WTC11 (cell line): ENCODE measurements at regions not wholly inside any gene's neighbourhood (a gene's known extent, or its start where the extent isn't known, plus 50 kb on each side); places are given as distances from the start of the nearest gene placed in this dataset.
"Not testable (repeated sequence)": the region's sequence is repeated elsewhere in the genome, so short reads cannot be mapped to it uniquely, and the experiment has no call there.

Experiments used
- ATAC-seq: fragments of 200-7000 bp; cut with Tn5 transposase; 2 replicates; pipeline ENCODE4 v1.10.0; 2021; ENCODE audit warnings: mild to moderate bottlenecking, moderate library complexity
- CTCF ChIA-PET: fragments of 300-600 bp; sonication (Branson Sonifier 250); formaldehyde crosslinking; loops from one replicate; lab custom pipeline; 2021; ENCODE audit warnings: antibody characterized with exemption; lab: Charles Lee
- POLR2A ChIA-PET: fragments of 350-600 bp; sonication (Branson Sonifier 250); formaldehyde crosslinking; loops from one replicate; lab custom pipeline; 2021; ENCODE audit warnings: antibody characterized with exemption; lab: Charles Lee
- DNase-seq: peaks from one replicate; pipeline ENCODE4 v3.0.0; 2021; ENCODE audit warnings: low spot score
- H3K27ac Mint-ChIP-seq: 2 replicates; pipeline ENCODE4 v1.8.0; 2021; ENCODE audit warnings: mixed read lengths
- H3K27me3 Mint-ChIP-seq: 2 replicates; pipeline ENCODE4 v1.8.0; 2021; ENCODE audit warnings: low read depth, mild to moderate bottlenecking, moderate library complexity, mixed read lengths
- H3K36me3 Mint-ChIP-seq: 2 replicates; pipeline ENCODE4 v1.8.0; 2021; ENCODE audit warnings: mixed read lengths
- H3K4me1 Mint-ChIP-seq: 2 replicates; pipeline ENCODE4 v1.8.0; 2022; ENCODE audit warnings: mixed read lengths
- H3K4me3 Mint-ChIP-seq: 2 replicates; pipeline ENCODE4 v1.8.0; 2021; ENCODE audit warnings: mild to moderate bottlenecking, moderate library complexity, mixed read lengths
- H3K9me3 Mint-ChIP-seq: 2 replicates; pipeline ENCODE4 v1.8.0; 2021; ENCODE audit warnings: mixed read lengths
- CTCF ChIP-seq: fragments of 200-600 bp; IDR thresholded peaks from 2 replicates; pipeline ENCODE4 v1.8.0; 2022; ENCODE audit warnings: antibody characterized with exemption

GRCh38 chr17:15802917-15803316 lies 70.8 kb downstream of the TBC1D26 start:
- CTCF ChIA-PET, ATAC-seq, H3K27ac Mint-ChIP-seq, H3K4me1 Mint-ChIP-seq, H3K9me3 Mint-ChIP-seq, H3K27me3 Mint-ChIP-seq, H3K4me3 Mint-ChIP-seq, H3K36me3 Mint-ChIP-seq, POLR2A ChIA-PET, DNase-seq: not testable (repeated sequence)

DNA sequence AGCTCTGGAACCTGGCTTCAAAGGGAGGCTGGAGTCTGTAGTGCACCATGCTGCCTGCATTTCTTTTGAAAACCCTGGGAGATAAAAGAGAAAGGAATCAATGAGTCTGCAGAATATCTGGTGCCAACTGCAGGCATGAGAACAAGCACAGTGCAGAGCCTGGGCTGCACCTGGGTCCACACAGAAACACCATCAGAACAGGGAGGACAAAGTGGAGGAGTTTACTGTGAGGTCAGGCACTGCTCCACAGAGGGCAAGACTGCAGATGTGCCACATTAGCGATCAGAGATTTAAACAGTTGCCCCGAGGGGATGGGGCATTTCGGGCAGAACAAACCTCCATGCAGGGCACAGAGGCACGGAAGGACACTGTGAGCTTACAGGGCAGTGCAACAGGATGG lies 74.7 kb downstream of the TBC1D26 start:
- H3K4me1 Mint-ChIP-seq, H3K9me3 Mint-ChIP-seq, ATAC-seq, H3K27ac Mint-ChIP-seq, POLR2A ChIA-PET, DNase-seq, H3K4me3 Mint-ChIP-seq, H3K27me3 Mint-ChIP-seq, CTCF ChIA-PET, H3K36me3 Mint-ChIP-seq: not testable (repeated sequence)

GRCh38 chr17:15813388-15813787 lies 81.3 kb downstream of the TBC1D26 start:
- H3K36me3 Mint-ChIP-seq, H3K4me1 Mint-ChIP-seq, H3K27ac Mint-ChIP-seq, DNase-seq, H3K4me3 Mint-ChIP-seq, POLR2A ChIA-PET, H3K9me3 Mint-ChIP-seq, CTCF ChIA-PET, H3K27me3 Mint-ChIP-seq: not testable (repeated sequence)
- ATAC-seq, result peak; percentile 92

DNA sequence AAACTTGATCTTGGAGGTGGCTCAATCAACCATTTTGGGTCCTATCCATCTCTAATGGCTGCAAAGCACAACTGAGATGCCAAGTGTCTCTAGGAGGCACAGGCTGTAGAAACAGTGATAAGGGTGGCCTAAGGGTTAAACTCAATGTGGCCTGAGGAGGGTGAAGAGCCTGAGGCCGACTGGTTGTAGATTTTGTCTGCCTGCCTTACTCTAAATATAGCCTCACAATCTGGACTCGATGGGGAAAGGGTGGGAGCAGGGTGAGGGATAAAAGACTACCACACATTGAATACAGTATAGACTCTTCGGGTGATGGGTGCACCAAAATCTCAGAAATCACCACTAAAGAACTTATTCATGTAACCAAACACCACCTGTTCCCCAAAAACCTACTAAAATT lies 81.9 kb downstream of the TBC1D26 start:
- not testable (repeated sequence) for H3K4me3 Mint-ChIP-seq

GRCh38 chr17:15817861-15818260 lies 85.8 kb downstream of the TBC1D26 start:
- H3K27me3 Mint-ChIP-seq, DNase-seq, CTCF ChIA-PET, H3K9me3 Mint-ChIP-seq, H3K4me3 Mint-ChIP-seq, H3K27ac Mint-ChIP-seq, POLR2A ChIA-PET, H3K4me1 Mint-ChIP-seq, ATAC-seq, H3K36me3 Mint-ChIP-seq: not testable (repeated sequence)

More for the DNA sequence above, 81.9 kb downstream of the TBC1D26 start:
- H3K9me3 Mint-ChIP-seq, POLR2A ChIA-PET, CTCF ChIA-PET, H3K27ac Mint-ChIP-seq, H3K36me3 Mint-ChIP-seq, H3K27me3 Mint-ChIP-seq, ATAC-seq, DNase-seq, H3K4me1 Mint-ChIP-seq: not testable (repeated sequence)

DNA sequence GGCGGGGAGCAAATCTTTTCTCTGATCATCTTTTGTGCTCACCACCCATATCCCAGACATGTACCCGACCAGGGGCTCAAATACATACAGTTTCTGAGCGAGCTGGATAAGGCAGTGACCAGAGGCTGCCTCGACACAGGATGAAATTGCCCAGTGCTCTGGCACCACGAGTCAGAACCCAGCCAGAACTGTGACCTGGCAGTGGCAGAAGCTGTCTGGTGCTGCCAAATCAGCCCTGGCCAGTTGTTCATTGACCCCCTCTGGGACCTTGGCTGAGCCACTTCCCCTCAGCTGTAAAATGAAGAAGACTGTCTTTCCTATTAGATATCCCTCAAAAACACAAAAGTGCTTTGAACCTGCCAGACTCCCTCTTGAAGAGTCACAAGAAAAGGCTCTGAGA lies 90.2 kb downstream of the TBC1D26 start:
- CTCF ChIA-PET, H3K4me1 Mint-ChIP-seq: not testable (repeated sequence)

DNA sequence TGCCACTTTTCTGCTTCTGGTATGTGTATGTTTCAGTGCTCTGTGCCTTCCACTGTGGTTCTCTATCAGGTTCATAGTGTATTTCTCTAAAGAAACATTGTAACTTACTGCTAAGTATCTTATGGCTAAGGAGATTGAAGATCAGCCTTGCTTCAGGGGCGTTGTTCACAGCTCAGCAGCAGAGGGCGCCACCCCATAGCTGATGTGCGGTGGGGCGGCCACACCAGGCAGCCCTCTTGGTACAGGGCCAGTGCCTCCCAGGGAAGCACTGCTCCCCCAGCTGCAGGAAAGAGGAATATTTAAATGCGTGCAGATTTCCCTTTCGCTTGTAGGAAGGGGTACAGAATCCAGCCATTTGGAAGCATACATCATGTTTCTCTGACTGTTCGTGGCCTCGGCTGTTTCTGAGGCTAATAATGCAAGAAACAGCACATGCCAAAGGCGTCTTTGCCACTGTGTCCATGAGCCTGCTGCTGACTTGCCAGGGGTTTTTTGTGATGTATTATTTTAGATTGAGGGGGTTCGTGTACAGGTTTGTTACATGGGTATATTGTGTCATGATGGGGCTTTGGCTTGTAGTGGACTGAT lies 96.7 kb downstream of the TBC1D26 start:
- POLR2A ChIA-PET, H3K9me3 Mint-ChIP-seq, H3K27me3 Mint-ChIP-seq, H3K36me3 Mint-ChIP-seq, H3K27ac Mint-ChIP-seq, H3K4me1 Mint-ChIP-seq, H3K4me3 Mint-ChIP-seq: not testable (repeated sequence)
- peak; percentile 87 for DNase-seq
- peak; percentile 100 for ATAC-seq
- CTCF ChIA-PET, result interaction anchor here (0.6 to 1.4 kb wide), 5 partner anchors 11 to 119 kb away, joined by 3 to 7 read pairs (median 4); partner anchors contain the start of gene ADORA2B
- TF ChIP-seq CTCF, result peak; percentile 79

More for the DNA sequence above, 90.2 kb downstream of the TBC1D26 start:
- DNase-seq, ATAC-seq, H3K27ac Mint-ChIP-seq, H3K27me3 Mint-ChIP-seq, POLR2A ChIA-PET, H3K9me3 Mint-ChIP-seq, H3K36me3 Mint-ChIP-seq, H3K4me3 Mint-ChIP-seq: not testable (repeated sequence)

DNA sequence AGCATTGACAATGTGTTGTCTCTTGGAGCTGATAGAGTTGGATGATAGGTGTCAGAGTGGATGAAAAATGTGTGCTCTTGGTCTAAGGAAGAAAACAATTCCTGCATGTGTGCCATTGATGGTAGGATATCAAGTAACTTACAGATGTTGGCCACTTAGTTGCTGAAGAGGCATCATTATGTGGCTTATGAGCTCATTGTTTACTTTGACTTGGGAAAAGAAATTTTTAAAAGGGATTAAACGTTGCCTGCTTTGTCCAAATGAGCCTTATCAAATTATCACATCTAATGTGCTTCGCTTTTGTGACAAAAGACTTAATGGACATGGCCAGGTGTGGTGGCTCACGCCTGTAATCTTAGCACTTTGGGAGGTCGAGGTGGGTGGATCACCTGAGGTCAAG lies 98.1 kb downstream of the TBC1D26 start:
- ATAC-seq, H3K27ac Mint-ChIP-seq, H3K27me3 Mint-ChIP-seq, DNase-seq, H3K4me1 Mint-ChIP-seq, POLR2A ChIA-PET, H3K9me3 Mint-ChIP-seq, H3K36me3 Mint-ChIP-seq, H3K4me3 Mint-ChIP-seq: not testable (repeated sequence)
- CTCF ChIA-PET, result interaction anchor here (0.6 to 0.7 kb wide), 2 partner anchors 10 to 80 kb away, joined by 3 to 5 read pairs; no protein-coding TSS in a partner anchor

GRCh38 chr17:15831182-15831581 lies 99.1 kb downstream of the TBC1D26 start:
- H3K27ac Mint-ChIP-seq, POLR2A ChIA-PET, H3K27me3 Mint-ChIP-seq, H3K4me1 Mint-ChIP-seq, H3K9me3 Mint-ChIP-seq, H3K4me3 Mint-ChIP-seq, ATAC-seq, H3K36me3 Mint-ChIP-seq, DNase-seq, CTCF ChIA-PET: not testable (repeated sequence)

DNA sequence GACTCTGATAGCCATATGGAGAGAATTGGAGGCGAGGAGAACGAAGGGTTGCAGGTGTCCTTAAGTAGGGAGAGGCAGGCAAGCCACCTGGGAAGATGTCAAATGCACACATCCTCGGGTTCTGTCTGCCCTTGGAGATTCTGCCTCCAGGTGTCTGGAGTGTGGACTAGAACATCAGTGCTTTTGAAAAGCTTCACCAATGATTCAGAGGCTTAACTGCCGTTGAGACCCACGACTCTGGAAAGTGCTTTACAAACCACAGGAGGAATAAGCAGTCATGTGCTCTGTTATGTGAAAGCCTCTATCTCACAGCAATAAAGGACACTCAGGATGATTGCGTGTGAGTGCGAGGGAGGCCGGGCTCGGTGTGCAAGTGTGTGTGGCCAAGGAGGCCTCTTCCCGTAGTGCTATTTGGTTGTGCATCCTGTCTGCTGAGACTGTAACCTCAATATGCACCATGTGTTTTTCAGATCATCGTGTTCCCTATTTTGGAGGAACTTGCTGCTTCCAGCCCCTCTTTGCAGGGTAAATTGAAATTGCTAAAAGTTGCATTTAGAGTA lies 100.9 kb downstream of the TBC1D26 start:
- H3K27me3 Mint-ChIP-seq, H3K9me3 Mint-ChIP-seq, POLR2A ChIA-PET, DNase-seq, CTCF ChIA-PET, ATAC-seq, H3K36me3 Mint-ChIP-seq, H3K27ac Mint-ChIP-seq, H3K4me1 Mint-ChIP-seq, H3K4me3 Mint-ChIP-seq: not testable (repeated sequence)

- H3K4me1 Mint-ChIP-seq, H3K36me3 Mint-ChIP-seq, DNase-seq, ATAC-seq, H3K4me3 Mint-ChIP-seq, H3K27me3 Mint-ChIP-seq, CTCF ChIA-PET, H3K9me3 Mint-ChIP-seq, H3K27ac Mint-ChIP-seq, POLR2A ChIA-PET: not testable (repeated sequence)
These were observed 101.8 kb downstream of the TBC1D26 start for GRCh38 chr17:15833890-15834289.

- ATAC-seq, H3K4me1 Mint-ChIP-seq, DNase-seq, CTCF ChIA-PET, H3K27ac Mint-ChIP-seq, H3K4me3 Mint-ChIP-seq, H3K27me3 Mint-ChIP-seq, H3K36me3 Mint-ChIP-seq, H3K9me3 Mint-ChIP-seq, POLR2A ChIA-PET: not testable (repeated sequence)
These were observed 103.4 kb downstream of the TBC1D26 start for GRCh38 chr17:15835481-15835880.
